ENCODE measurements at regions not wholly inside any gene's neighbourhood (a gene's known extent, or its start where the extent isn't known, plus 50 kb on each side); places are given as distances from the start of the nearest gene placed in this dataset.

DNA sequence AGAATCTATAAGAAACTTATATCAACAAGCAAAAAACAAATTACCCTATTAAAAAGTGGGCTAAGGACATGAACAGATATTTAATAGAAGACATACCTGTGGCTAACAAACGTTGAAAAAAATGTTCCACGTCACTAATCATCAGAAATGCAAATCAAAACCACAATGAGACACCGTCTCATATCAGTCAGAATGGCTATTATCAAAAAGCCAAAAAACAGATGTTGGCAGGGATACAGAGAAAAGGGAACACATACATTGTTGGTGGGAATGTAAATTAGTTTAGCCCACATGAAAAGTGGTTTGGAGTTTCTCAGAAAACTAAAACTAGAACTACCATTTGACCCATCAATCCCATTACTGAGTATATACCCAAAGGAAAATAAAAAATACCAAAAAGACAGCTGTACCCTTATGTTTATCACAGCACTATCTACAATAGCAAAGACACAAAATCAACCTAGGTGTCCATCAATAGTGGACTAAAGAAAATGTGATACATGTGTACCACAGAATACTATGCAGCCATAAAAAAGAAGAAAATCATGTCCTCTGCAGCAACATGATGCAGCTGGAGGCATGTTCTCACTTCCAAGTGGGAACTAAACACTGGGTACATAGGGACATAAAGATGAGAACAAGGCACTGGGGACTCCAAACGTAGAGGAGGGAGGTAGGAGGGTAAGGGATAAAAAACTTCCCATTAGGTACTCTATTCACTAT, 83.8 kb upstream of the TMEM168 start:
- Histone ChIP-seq H3K27me3 (ENCODE audit: low read length) (no peaks in the 10 kb centered on the region), H3K4me1 (ENCODE audit: insufficient read depth, low read length) (no peaks in the 10 kb centered on the region), H3F3A (ENCODE audit: low read length, unreplicated experiment) (no peaks in the 10 kb centered on the region), H3K9ac (ENCODE audit: low read length) (no peak overlapping the region), H4K20me1 (ENCODE audit: low read length) (0 out of 2 replicates have a peak, but pooled peaks cover 8% of the 10 kb centered on the region), H2AFZ (ENCODE audit: low read length) (no peak overlapping the region), H3K4me3 (ENCODE audit: low read length) (no peak overlapping the region), H3K36me3 (ENCODE audit: low read depth, low read length) (no peaks in the 10 kb centered on the region), H3K9me3 (ENCODE audit: low read length) (no peaks in the 10 kb centered on the region), H3K4me2 (ENCODE audit: low read length) (no peak overlapping the region), H3K27ac (ENCODE audit: low read length) (no peak overlapping the region), H3K79me2 (ENCODE audit: low read length) (no peaks in the 10 kb centered on the region), H3K9me2 (replicated peaks; ENCODE audit: low read length) (no peaks in the 10 kb centered on the region)
- ATAC-seq, result no peak
- CTCF ChIA-PET, result no interaction called here
- POLR2A ChIA-PET (ENCODE audit: unreplicated experiment), result no interaction called here
- no peak for DNase-seq
- TF ChIP-seq EZH2 (IDR thresholded peaks at IDR 0.05; ENCODE audit: low read length, unreplicated experiment) (no peak), EZH2phosphoT487 (IDR thresholded peaks at IDR 0.05; ENCODE audit: borderline replicate concordance, low read length) (no peak)
- TF ChIP-seq, protein P1, sequence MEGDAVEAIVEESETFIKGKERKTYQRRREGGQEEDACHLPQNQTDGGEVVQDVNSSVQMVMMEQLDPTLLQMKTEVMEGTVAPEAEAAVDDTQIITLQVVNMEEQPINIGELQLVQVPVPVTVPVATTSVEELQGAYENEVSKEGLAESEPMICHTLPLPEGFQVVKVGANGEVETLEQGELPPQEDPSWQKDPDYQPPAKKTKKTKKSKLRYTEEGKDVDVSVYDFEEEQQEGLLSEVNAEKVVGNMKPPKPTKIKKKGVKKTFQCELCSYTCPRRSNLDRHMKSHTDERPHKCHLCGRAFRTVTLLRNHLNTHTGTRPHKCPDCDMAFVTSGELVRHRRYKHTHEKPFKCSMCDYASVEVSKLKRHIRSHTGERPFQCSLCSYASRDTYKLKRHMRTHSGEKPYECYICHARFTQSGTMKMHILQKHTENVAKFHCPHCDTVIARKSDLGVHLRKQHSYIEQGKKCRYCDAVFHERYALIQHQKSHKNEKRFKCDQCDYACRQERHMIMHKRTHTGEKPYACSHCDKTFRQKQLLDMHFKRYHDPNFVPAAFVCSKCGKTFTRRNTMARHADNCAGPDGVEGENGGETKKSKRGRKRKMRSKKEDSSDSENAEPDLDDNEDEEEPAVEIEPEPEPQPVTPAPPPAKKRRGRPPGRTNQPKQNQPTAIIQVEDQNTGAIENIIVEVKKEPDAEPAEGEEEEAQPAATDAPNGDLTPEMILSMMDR (conservative IDR thresholded peaks at IDR 0.05; ENCODE audit: low read depth, low read length), result no peak
- intact Hi-C loops (cut with micrococcal nuclease), result no loop called here
- no TSS peak for BruUV-seq (replicated peaks)

DNA sequence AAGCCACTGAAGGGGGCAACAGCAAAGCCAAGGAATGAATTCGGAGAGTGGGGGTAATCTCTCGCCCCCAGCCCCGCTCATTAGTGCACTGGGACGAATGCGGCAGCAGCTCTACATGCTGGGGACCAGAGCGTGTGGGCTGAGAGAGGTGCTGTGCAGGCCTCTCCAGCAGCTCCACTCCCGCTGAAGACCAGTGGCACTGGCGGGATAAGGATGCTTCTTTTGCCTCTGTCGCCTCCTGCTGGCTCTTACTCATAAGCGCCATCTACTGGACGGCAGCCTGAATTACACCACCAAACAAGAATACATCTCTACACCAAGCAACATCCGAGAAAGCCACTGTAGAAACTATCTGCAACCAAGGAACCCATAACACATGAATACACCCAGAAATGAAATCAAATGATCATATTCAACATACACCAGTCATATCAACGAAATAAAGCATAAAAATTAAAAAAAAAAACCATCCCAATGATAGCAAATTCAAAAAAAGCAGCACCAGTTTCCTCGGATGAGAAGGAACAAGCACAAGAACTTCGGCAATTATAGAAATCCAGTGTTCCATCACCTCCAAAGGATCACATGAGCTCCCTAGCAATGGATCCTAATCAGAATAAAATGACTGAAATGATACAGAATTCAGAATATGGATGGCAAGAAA, 79.0 kb upstream of the TMEM168 start:
- no peaks in the 10 kb centered on the region for H3K27me3 ChIP-seq (ENCODE audit: low read length)
- no peaks in the 10 kb centered on the region for H3K79me2 ChIP-seq (ENCODE audit: low read length)
- no peaks in the 10 kb centered on the region for H3K4me1 ChIP-seq (ENCODE audit: insufficient read depth, low read length)
- ChIA-PET POLR2A (ENCODE audit: unreplicated experiment) (no interaction called here), CTCF (interaction anchor here (0.5 to 0.8 kb wide), 3 partner anchors 61 to 139 kb away, joined by 3 read pairs; no protein-coding TSS in a partner anchor)
- no peaks in the 10 kb centered on the region for H3K9me3 ChIP-seq (ENCODE audit: low read length)
- peak; percentile 74 for DNase-seq
- H3K9me2 ChIP-seq (replicated peaks; ENCODE audit: low read length), result no peaks in the 10 kb centered on the region
- H4K20me1 ChIP-seq (ENCODE audit: low read length), result 0 out of 2 replicates have a peak, but pooled peaks cover 8% of the 10 kb centered on the region
- intact Hi-C loops (cut with micrococcal nuclease), result loop anchor here (1.0 kb wide), 1 partner anchor 319 kb away; no protein-coding TSS in a partner anchor
- no peak overlapping the region for H3K27ac ChIP-seq (ENCODE audit: low read length)
- no peaks in the 10 kb centered on the region for H3K36me3 ChIP-seq (ENCODE audit: low read depth, low read length)
- ATAC-seq, result peak; percentile 88
- H3F3A ChIP-seq (ENCODE audit: low read length, unreplicated experiment), result no peaks in the 10 kb centered on the region
- H2AFZ ChIP-seq (ENCODE audit: low read length), result no peak overlapping the region
- BruUV-seq (replicated peaks), result no TSS peak
- H3K4me2 ChIP-seq (ENCODE audit: low read length), result no peak overlapping the region
- H3K4me3 ChIP-seq (ENCODE audit: low read length), result no peak overlapping the region
- no peak overlapping the region for H3K9ac ChIP-seq (ENCODE audit: low read length)
- no peak for TF ChIP-seq EZH2phosphoT487 (IDR thresholded peaks at IDR 0.05; ENCODE audit: borderline replicate concordance, low read length)
- TF ChIP-seq, protein P1 (conservative IDR thresholded peaks at IDR 0.05; ENCODE audit: low read depth, low read length), result peak; percentile 96

DNA sequence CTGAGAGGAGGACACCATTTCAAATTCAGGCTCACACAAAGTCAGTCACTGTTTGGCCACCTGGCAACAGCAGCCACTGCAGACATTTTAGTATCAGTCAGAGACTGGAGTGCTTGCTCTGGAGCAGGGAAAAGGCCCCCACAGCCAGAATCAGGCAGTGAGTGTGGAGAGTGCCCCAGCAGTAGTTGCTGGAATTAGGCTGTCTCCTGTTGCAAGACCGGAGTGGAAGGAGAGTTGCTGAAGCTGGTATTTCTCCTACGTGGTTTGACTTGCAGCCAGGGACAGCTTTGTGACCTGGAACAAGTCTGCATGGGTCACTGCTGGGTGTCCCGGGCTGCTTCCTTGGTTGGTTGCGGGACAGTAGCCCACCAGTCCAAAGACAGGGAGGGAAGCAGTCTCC, 78.4 kb upstream of the TMEM168 start:
- TF ChIP-seq EZH2phosphoT487 (IDR thresholded peaks at IDR 0.05; ENCODE audit: borderline replicate concordance, low read length), result no peak
- TF ChIP-seq EZH2 (IDR thresholded peaks at IDR 0.05; ENCODE audit: low read length, unreplicated experiment), result no peak
- TF ChIP-seq, protein P1 (conservative IDR thresholded peaks at IDR 0.05; ENCODE audit: low read depth, low read length), result no peak
- no peaks in the 10 kb centered on the region for H3K79me2 ChIP-seq (ENCODE audit: low read length)
- H4K20me1 ChIP-seq (ENCODE audit: low read length), result 0 out of 2 replicates have a peak, but pooled peaks cover 8% of the 10 kb centered on the region
- H3K27me3 ChIP-seq (ENCODE audit: low read length), result no peaks in the 10 kb centered on the region
- no peak overlapping the region for H3K4me3 ChIP-seq (ENCODE audit: low read length)
- ATAC-seq (no peak), DNase-seq (no peak)
- H3K9me3 ChIP-seq (ENCODE audit: low read length), result no peaks in the 10 kb centered on the region
- no peaks in the 10 kb centered on the region for H3K4me1 ChIP-seq (ENCODE audit: insufficient read depth, low read length)
- no peak overlapping the region for H3K9ac ChIP-seq (ENCODE audit: low read length)
- no peaks in the 10 kb centered on the region for H3K36me3 ChIP-seq (ENCODE audit: low read depth, low read length)
- no peaks in the 10 kb centered on the region for H3K9me2 ChIP-seq (replicated peaks; ENCODE audit: low read length)
- POLR2A ChIA-PET (ENCODE audit: unreplicated experiment), result no interaction called here
- H2AFZ ChIP-seq (ENCODE audit: low read length), result no peak overlapping the region
- CTCF ChIA-PET, result interaction anchor here (0.5 to 0.8 kb wide), 3 partner anchors 61 to 140 kb away, joined by 3 read pairs; no protein-coding TSS in a partner anchor
- intact Hi-C loops (cut with micrococcal nuclease), result loop anchor here (1.0 kb wide), 1 partner anchor 318 kb away; no protein-coding TSS in a partner anchor
- H3K4me2 ChIP-seq (ENCODE audit: low read length), result no peak overlapping the region
- H3K27ac ChIP-seq (ENCODE audit: low read length), result no peak overlapping the region
- no peaks in the 10 kb centered on the region for H3F3A ChIP-seq (ENCODE audit: low read length, unreplicated experiment)
- no TSS peak for BruUV-seq (replicated peaks)
